ENCODE measurements at regions not wholly inside any gene's neighbourhood (a gene's known extent, or its start where the extent isn't known, plus 50 kb on each side); places are given as distances from the start of the nearest gene placed in this dataset.

DNA sequence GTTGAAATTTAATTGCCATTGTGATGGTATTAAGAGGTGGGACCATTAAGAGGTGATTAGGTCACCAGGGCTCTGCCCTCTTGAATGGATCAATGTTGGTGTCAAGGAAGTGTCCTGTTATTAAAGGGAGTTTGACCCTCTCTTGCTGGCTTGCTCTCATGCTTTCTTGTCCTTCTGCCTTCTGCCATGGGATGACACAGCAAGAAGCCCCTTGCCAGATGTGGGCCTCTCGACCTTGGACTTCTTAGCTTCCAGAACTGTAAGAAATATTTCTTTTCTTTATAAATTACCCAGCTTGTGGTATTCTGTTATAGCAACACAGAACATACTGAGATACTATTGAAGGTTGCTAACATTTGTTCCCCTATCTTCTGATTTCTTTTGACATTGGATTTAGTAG is 157.0 kb downstream of the MDFIC start:
- Mint-ChIP-seq H3K36me3 (ENCODE audit: low read depth) (no peaks in the 10 kb centered on the region), H3K9me3 (peaks cover 2% of the 10 kb centered on the region; the same call in 1 of the 3 replicates), H3K4me3 (no peak overlapping the region), H3K4me1 (0 out of 3 replicates have a peak, but pooled peaks cover 2% of the 10 kb centered on the region), H3K27me3 (ENCODE audit: insufficient read depth, low read depth, poor library complexity) (no peaks in the 10 kb centered on the region), H3K27ac (no peak overlapping the region)
- Histone ChIP-seq H3K4me1 (ENCODE audit: insufficient read depth) (no peaks in the 10 kb centered on the region), H3K27ac (ENCODE audit: low read depth) (no peak overlapping the region), H3K4me2 (no peak overlapping the region), H3K9me2 (ENCODE audit: insufficient read depth) (no peaks in the 10 kb centered on the region; the same call in 1 of the 2 replicates), H3K79me2 (replicated peaks; ENCODE audit: insufficient read depth) (no peaks in the 10 kb centered on the region), H2AFZ (no peak overlapping the region), H3F3A (replicated peaks; ENCODE audit: low read depth) (no peaks in the 10 kb centered on the region), H3K4me3 (no peak overlapping the region), H4K20me1 (replicated peaks; ENCODE audit: insufficient read depth) (no peaks in the 10 kb centered on the region), H3K36me3 (ENCODE audit: insufficient read depth) (no peaks in the 10 kb centered on the region), H3K27me3 (ENCODE audit: insufficient read depth) (no peaks in the 10 kb centered on the region)
- ATAC-seq = no peak
- DNase-seq (ENCODE audit: low spot score) = no peak
- TF ChIP-seq STAT1 (IDR thresholded peaks at IDR 0.05; ENCODE audit: unreplicated experiment) = no peak
- TF ChIP-seq ZNF114 (CRISPR knock-in tag; IDR thresholded peaks at IDR 0.05) = no peak
- TF ChIP-seq, protein P1, sequence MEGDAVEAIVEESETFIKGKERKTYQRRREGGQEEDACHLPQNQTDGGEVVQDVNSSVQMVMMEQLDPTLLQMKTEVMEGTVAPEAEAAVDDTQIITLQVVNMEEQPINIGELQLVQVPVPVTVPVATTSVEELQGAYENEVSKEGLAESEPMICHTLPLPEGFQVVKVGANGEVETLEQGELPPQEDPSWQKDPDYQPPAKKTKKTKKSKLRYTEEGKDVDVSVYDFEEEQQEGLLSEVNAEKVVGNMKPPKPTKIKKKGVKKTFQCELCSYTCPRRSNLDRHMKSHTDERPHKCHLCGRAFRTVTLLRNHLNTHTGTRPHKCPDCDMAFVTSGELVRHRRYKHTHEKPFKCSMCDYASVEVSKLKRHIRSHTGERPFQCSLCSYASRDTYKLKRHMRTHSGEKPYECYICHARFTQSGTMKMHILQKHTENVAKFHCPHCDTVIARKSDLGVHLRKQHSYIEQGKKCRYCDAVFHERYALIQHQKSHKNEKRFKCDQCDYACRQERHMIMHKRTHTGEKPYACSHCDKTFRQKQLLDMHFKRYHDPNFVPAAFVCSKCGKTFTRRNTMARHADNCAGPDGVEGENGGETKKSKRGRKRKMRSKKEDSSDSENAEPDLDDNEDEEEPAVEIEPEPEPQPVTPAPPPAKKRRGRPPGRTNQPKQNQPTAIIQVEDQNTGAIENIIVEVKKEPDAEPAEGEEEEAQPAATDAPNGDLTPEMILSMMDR (conservative IDR thresholded peaks at IDR 0.05; ENCODE audit: low read depth in 2 of 2) = no peak
- no peak for TF ChIP-seq EZH2phosphoT487 (IDR thresholded peaks at IDR 0.05; ENCODE audit: unreplicated experiment)
- TF ChIP-seq, protein P2, sequence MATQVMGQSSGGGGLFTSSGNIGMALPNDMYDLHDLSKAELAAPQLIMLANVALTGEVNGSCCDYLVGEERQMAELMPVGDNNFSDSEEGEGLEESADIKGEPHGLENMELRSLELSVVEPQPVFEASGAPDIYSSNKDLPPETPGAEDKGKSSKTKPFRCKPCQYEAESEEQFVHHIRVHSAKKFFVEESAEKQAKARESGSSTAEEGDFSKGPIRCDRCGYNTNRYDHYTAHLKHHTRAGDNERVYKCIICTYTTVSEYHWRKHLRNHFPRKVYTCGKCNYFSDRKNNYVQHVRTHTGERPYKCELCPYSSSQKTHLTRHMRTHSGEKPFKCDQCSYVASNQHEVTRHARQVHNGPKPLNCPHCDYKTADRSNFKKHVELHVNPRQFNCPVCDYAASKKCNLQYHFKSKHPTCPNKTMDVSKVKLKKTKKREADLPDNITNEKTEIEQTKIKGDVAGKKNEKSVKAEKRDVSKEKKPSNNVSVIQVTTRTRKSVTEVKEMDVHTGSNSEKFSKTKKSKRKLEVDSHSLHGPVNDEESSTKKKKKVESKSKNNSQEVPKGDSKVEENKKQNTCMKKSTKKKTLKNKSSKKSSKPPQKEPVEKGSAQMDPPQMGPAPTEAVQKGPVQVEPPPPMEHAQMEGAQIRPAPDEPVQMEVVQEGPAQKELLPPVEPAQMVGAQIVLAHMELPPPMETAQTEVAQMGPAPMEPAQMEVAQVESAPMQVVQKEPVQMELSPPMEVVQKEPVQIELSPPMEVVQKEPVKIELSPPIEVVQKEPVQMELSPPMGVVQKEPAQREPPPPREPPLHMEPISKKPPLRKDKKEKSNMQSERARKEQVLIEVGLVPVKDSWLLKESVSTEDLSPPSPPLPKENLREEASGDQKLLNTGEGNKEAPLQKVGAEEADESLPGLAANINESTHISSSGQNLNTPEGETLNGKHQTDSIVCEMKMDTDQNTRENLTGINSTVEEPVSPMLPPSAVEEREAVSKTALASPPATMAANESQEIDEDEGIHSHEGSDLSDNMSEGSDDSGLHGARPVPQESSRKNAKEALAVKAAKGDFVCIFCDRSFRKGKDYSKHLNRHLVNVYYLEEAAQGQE (IDR thresholded peaks at IDR 0.05; ENCODE audit: unreplicated experiment) = no peak
- TF ChIP-seq, protein P3, sequence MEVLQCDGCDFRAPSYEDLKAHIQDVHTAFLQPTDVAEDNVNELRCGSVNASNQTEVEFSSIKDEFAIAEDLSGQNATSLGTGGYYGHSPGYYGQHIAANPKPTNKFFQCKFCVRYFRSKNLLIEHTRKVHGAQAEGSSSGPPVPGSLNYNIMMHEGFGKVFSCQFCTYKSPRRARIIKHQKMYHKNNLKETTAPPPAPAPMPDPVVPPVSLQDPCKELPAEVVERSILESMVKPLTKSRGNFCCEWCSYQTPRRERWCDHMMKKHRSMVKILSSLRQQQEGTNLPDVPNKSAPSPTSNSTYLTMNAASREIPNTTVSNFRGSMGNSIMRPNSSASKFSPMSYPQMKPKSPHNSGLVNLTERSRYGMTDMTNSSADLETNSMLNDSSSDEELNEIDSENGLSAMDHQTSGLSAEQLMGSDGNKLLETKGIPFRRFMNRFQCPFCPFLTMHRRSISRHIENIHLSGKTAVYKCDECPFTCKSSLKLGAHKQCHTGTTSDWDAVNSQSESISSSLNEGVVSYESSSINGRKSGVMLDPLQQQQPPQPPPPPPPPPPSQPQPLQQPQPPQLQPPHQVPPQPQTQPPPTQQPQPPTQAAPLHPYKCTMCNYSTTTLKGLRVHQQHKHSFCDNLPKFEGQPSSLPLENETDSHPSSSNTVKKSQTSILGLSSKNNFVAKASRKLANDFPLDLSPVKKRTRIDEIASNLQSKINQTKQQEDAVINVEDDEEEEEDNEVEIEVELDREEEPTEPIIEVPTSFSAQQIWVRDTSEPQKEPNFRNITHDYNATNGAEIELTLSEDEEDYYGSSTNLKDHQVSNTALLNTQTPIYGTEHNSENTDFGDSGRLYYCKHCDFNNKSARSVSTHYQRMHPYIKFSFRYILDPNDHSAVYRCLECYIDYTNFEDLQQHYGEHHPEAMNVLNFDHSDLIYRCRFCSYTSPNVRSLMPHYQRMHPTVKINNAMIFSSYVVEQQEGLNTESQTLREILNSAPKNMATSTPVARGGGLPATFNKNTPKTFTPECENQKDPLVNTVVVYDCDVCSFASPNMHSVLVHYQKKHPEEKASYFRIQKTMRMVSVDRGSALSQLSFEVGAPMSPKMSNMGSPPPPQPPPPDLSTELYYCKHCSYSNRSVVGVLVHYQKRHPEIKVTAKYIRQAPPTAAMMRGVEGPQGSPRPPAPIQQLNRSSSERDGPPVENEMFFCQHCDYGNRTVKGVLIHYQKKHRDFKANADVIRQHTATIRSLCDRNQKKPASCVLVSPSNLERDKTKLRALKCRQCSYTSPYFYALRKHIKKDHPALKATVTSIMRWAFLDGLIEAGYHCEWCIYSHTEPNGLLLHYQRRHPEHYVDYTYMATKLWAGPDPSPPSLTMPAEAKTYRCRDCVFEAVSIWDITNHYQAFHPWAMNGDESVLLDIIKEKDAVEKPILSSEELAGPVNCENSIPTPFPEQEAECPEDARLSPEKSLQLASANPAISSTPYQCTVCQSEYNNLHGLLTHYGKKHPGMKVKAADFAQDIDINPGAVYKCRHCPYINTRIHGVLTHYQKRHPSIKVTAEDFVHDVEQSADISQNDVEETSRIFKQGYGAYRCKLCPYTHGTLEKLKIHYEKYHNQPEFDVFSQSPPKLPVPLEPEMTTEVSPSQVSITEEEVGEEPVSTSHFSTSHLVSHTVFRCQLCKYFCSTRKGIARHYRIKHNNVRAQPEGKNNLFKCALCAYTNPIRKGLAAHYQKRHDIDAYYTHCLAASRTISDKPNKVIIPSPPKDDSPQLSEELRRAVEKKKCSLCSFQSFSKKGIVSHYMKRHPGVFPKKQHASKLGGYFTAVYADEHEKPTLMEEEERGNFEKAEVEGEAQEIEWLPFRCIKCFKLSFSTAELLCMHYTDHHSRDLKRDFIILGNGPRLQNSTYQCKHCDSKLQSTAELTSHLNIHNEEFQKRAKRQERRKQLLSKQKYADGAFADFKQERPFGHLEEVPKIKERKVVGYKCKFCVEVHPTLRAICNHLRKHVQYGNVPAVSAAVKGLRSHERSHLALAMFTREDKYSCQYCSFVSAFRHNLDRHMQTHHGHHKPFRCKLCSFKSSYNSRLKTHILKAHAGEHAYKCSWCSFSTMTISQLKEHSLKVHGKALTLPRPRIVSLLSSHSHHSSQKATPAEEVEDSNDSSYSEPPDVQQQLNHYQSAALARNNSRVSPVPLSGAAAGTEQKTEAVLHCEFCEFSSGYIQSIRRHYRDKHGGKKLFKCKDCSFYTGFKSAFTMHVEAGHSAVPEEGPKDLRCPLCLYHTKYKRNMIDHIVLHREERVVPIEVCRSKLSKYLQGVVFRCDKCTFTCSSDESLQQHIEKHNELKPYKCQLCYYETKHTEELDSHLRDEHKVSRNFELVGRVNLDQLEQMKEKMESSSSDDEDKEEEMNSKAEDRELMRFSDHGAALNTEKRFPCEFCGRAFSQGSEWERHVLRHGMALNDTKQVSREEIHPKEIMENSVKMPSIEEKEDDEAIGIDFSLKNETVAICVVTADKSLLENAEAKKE (CRISPR knock-in tag; IDR thresholded peaks at IDR 0.05) = no peak
- TF ChIP-seq NANOG (IDR thresholded peaks at IDR 0.05; ENCODE audit: borderline replicate concordance) = no peak
- TF ChIP-seq POLR2AphosphoS5 (IDR thresholded peaks at IDR 0.05; ENCODE audit: low read depth) = no peak
- no peak for TF ChIP-seq JUNB (IDR thresholded peaks at IDR 0.05; ENCODE audit: unreplicated experiment)
- TF ChIP-seq ZNF331 (CRISPR knock-in tag; IDR thresholded peaks at IDR 0.05; ENCODE audit: low read depth) = no peak
